ENCODE measurements at regions not wholly inside any gene's neighbourhood (a gene's known extent, or its start where the extent isn't known, plus 50 kb on each side); places are given as distances from the start of the nearest gene placed in this dataset.

GRCh38 chr1:55822891-55823290 lies 607.7 kb upstream of the USP24 start:
- H3K36me3 ChIP-seq, result no peaks in the 10 kb centered on the region
- no peaks in the 10 kb centered on the region for H3K9me3 ChIP-seq
- no peak overlapping the region for H3K27ac ChIP-seq
- no peak overlapping the region for H3K4me3 ChIP-seq
- H3K4me1 ChIP-seq, result no peaks in the 10 kb centered on the region
- no peaks in the 10 kb centered on the region for H3K27me3 ChIP-seq (replicated peaks in 1 of 7)
- DNase-seq, result no peak
- no peak for TF ChIP-seq CTCF (IDR thresholded peaks at IDR 0.05 in 8 of 11, conservative IDR thresholded peaks at IDR 0.05 in 3 of 11)
- no peak for TF ChIP-seq POLR2A (IDR thresholded peaks at IDR 0.05)
- TF ChIP-seq POLR2AphosphoS5 (IDR thresholded peaks at IDR 0.05), result no peak
- 83 to 93% (median 89%) methylated on average over 2 of the region's 2 CpGs for WGBS, 5 donors
- intact Hi-C loops (cut with DNase I; ENCODE audit: low total_unique reads), result no loop called here

GRCh38 chr1:55821234-55821633 lies 606.1 kb upstream of the USP24 start:
- Histone ChIP-seq H3K36me3 (no peaks in the 10 kb centered on the region), H3K4me3 (no peak overlapping the region), H3K4me1 (peaks cover 0 to 7% (median 0%) of the 10 kb centered on the region in 6 donors), H3K27ac (no peak overlapping the region), H3K9me3 (no peaks in the 10 kb centered on the region), H3K27me3 (replicated peaks in 1 of 7) (no peaks in the 10 kb centered on the region)
- TF ChIP-seq CTCF (IDR thresholded peaks at IDR 0.05 in 8 of 11, conservative IDR thresholded peaks at IDR 0.05 in 3 of 11) (no peak), POLR2A (IDR thresholded peaks at IDR 0.05) (no peak), POLR2AphosphoS5 (IDR thresholded peaks at IDR 0.05) (no peak)
- intact Hi-C loops (cut with DNase I; ENCODE audit: low total_unique reads), result no loop called here
- WGBS, 5 donors, result 70 to 85% (median 77%) methylated on average over 2 of the region's 2 CpGs
- no peak for DNase-seq

- Histone ChIP-seq H3K4me3 (no peak overlapping the region), H3K27me3 (replicated peaks in 1 of 7) (no peaks in the 10 kb centered on the region), H3K4me1 (peaks cover 0 to 8% (median 0%) of the 10 kb centered on the region in 6 donors), H3K36me3 (no peaks in the 10 kb centered on the region), H3K9me3 (no peaks in the 10 kb centered on the region), H3K27ac (no peak overlapping the region)
- no peak for DNase-seq
- TF ChIP-seq POLR2A (IDR thresholded peaks at IDR 0.05), result no peak
- TF ChIP-seq CTCF (IDR thresholded peaks at IDR 0.05 in 8 of 11, conservative IDR thresholded peaks at IDR 0.05 in 3 of 11), result no peak
- no peak for TF ChIP-seq POLR2AphosphoS5 (IDR thresholded peaks at IDR 0.05)
- intact Hi-C loops (cut with DNase I; ENCODE audit: low total_unique reads), result no loop called here
- 75 to 94% (median 89%) methylated on average over 3 of the region's 3 CpGs for WGBS, 5 donors
These were observed 605.3 kb upstream of the USP24 start for GRCh38 chr1:55820501-55820900.

- no peaks in the 10 kb centered on the region for H3K9me3 ChIP-seq
- peaks cover 0 to 8% (median 0%) of the 10 kb centered on the region in 6 donors for H3K4me1 ChIP-seq
- no peaks in the 10 kb centered on the region for H3K27me3 ChIP-seq (replicated peaks in 1 of 7)
- H3K36me3 ChIP-seq, result no peaks in the 10 kb centered on the region
- H3K4me3 ChIP-seq, result no peak overlapping the region
- no peak for TF ChIP-seq CTCF (IDR thresholded peaks at IDR 0.05 in 8 of 11, conservative IDR thresholded peaks at IDR 0.05 in 3 of 11)
- no peak for TF ChIP-seq POLR2A (IDR thresholded peaks at IDR 0.05)
- TF ChIP-seq POLR2AphosphoS5 (IDR thresholded peaks at IDR 0.05), result no peak
- no peak overlapping the region for H3K27ac ChIP-seq
- DNase-seq, result no peak
- intact Hi-C loops (cut with DNase I; ENCODE audit: low total_unique reads), result no loop called here
These were observed 603.8 kb upstream of the USP24 start for GRCh38 chr1:55819011-55819410.
